Neural progenitor cell (in vitro differentiated cells): ENCODE measurements at regions not wholly inside any gene's neighbourhood (a gene's known extent, or its start where the extent isn't known, plus 50 kb on each side); places are given as distances from the start of the nearest gene placed in this dataset.

Source experiments
- EZH2 ChIP-seq: fragments of 200-600 bp; sonication (generic); IDR thresholded peaks from 2 replicates; pipeline ENCODE4 v1.6.1; 2017; ENCODE audit warnings: antibody characterized with exemption, mild to moderate bottlenecking, moderate library complexity
- EZH2phosphoT487 ChIP-seq: fragments of 200-600 bp; sonication (generic); IDR thresholded peaks from 2 replicates; pipeline ENCODE4 v1.6.1; 2017; ENCODE audit warnings: antibody characterized with exemption
- TF ChIP-seq, protein P1 (sequence below): fragments of 200-600 bp; sonication (generic); IDR thresholded peaks from 2 replicates; pipeline ENCODE4 v1.5.1; 2017; ENCODE audit warnings: antibody characterized with exemption, mild to moderate bottlenecking

DNA sequence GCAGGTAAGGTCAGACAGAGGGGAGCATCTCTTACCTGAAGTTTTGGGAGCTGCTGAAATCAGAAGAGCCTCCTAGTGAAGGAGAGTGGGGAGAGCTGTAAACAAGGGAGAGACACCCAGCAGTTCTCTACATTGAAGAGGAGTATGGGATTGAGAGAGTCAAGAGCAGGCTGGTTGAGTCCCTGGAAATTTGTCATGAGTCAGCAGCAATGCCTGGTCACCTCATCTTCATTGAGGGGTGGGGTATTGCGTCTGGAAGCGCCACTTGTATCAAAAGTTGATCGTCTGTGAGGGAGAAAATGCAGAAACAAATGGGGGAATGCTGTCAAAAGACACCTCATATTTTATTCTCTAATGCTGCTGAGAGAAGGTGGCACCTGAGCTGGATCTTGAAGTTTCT is 256.6 kb upstream of the CFAP20DC start:
- TF ChIP-seq, protein P1, sequence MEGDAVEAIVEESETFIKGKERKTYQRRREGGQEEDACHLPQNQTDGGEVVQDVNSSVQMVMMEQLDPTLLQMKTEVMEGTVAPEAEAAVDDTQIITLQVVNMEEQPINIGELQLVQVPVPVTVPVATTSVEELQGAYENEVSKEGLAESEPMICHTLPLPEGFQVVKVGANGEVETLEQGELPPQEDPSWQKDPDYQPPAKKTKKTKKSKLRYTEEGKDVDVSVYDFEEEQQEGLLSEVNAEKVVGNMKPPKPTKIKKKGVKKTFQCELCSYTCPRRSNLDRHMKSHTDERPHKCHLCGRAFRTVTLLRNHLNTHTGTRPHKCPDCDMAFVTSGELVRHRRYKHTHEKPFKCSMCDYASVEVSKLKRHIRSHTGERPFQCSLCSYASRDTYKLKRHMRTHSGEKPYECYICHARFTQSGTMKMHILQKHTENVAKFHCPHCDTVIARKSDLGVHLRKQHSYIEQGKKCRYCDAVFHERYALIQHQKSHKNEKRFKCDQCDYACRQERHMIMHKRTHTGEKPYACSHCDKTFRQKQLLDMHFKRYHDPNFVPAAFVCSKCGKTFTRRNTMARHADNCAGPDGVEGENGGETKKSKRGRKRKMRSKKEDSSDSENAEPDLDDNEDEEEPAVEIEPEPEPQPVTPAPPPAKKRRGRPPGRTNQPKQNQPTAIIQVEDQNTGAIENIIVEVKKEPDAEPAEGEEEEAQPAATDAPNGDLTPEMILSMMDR, result no peak
- no peak for TF ChIP-seq EZH2
- no peak for TF ChIP-seq EZH2phosphoT487
